PC-9 (cell line): ENCODE measurements at regions not wholly inside any gene's neighbourhood (a gene's known extent, or its start where the extent isn't known, plus 50 kb on each side); places are given as distances from the start of the nearest gene placed in this dataset.

Experiments
- BruUV-seq: library from RNA; stranded (reverse); fragments of 400-500 nt; replicated peaks from 2 replicates; lab custom pipeline; 2021; lab: Mats Ljungman, UMichigan
- CTCF ChIA-PET: fragments of 300-600 bp; sonication (Branson Sonifier 250); formaldehyde crosslinking; loops from one replicate; lab custom pipeline; 2022; ENCODE audit warnings: antibody characterized with exemption; lab: Charles Lee
- POLR2A ChIA-PET: fragments of 300-600 bp; sonication (Branson Sonifier 250); formaldehyde crosslinking; loops from one replicate; lab custom pipeline; 2022; ENCODE audit warnings: antibody characterized with exemption; ENCODE audit not compliant: unreplicated experiment; lab: Charles Lee
- DNase-seq, 2 experiments: peaks; one replicate each; pipeline versions ENCODE4 v3.0.0 to v3.0.0-alpha.2; 2015 to 2022; ENCODE audit warnings: mixed read lengths in 1 of 2
- H2AFZ ChIP-seq: fragments of 200-600 bp; sonication (generic); 2 replicates; pipeline ENCODE4 v1.8.1; 2017; ENCODE audit warnings: antibody characterized with exemption
- H3F3A ChIP-seq: fragments of 200-600 bp; sonication (generic); 2 replicates; pipeline ENCODE4 v1.8.1; 2017; ENCODE audit warnings: antibody characterized with exemption, mild to moderate bottlenecking, low read depth; ENCODE audit not compliant: insufficient read depth
- H3K27ac ChIP-seq: fragments of 200-600 bp; sonication (generic); 2 replicates; pipeline ENCODE4 v1.6.1; 2016; ENCODE audit warnings: mixed run types
- H3K27me3 ChIP-seq: fragments of 200-600 bp; sonication (generic); 2 replicates; pipeline ENCODE4 v1.6.1; 2016; ENCODE audit warnings: low read depth, mixed run types; ENCODE audit not compliant: insufficient read depth
- H3K36me3 ChIP-seq: fragments of 200-600 bp; sonication (generic); 2 replicates; pipeline ENCODE4 v1.6.1; 2016; ENCODE audit warnings: low read depth, mixed run types
- H3K4me1 ChIP-seq: fragments of 200-600 bp; sonication (generic); replicated peaks from 2 replicates; pipeline ENCODE4 v1.6.1; 2016; ENCODE audit warnings: mixed run types; ENCODE audit not compliant: insufficient read depth
- H3K4me2 ChIP-seq: fragments of 200-600 bp; sonication (generic); 2 replicates; pipeline ENCODE4 v1.6.1; 2017; ENCODE audit warnings: mixed run types
- H3K4me3 ChIP-seq: fragments of 200-600 bp; sonication (generic); 2 replicates; pipeline ENCODE4 v1.6.1; 2016; ENCODE audit warnings: mixed run types
- H3K79me2 ChIP-seq: fragments of 200-600 bp; sonication (generic); 2 replicates; pipeline ENCODE4 v1.6.1; 2017; ENCODE audit warnings: low read depth, mixed run types
- H3K9me2 ChIP-seq: fragments of 200-600 bp; sonication (generic); 2 replicates; pipeline ENCODE4 v1.8.1; 2017; ENCODE audit warnings: mild to moderate bottlenecking; ENCODE audit not compliant: insufficient read depth
- H3K9me3 ChIP-seq: fragments of 200-600 bp; sonication (generic); 2 replicates; pipeline ENCODE4 v1.8.1; 2016; ENCODE audit warnings: low read depth; ENCODE audit not compliant: insufficient read depth
- H4K20me1 ChIP-seq: fragments of 200-600 bp; sonication (generic); 2 replicates; pipeline ENCODE4 v1.8.1; 2017; ENCODE audit not compliant: insufficient read depth
- EZH2 ChIP-seq: fragments of 200-600 bp; sonication (generic); IDR thresholded peaks from 2 replicates; pipeline ENCODE4 v1.8.0; 2017; ENCODE audit warnings: antibody characterized with exemption, low read depth
- intact Hi-C: fragments of 100-400 bp; cut with micrococcal nuclease; formaldehyde crosslinking; loops from one replicate; pipeline ENCODE4 v1.10.0; 2022; ENCODE audit not compliant: unreplicated experiment
- TF ChIP-seq, protein P1 (sequence below): fragments of 200-600 bp; sonication (generic); conservative IDR thresholded peaks from 2 replicates; pipeline ENCODE4 v1.6.1; 2017; ENCODE audit warnings: mixed run types, antibody characterized with exemption, mild to moderate bottlenecking, moderate library complexity

- no peaks in the 10 kb centered on the region for H3K27me3 ChIP-seq
- H3K27ac ChIP-seq, result no peak overlapping the region
- DNase-seq, result no peak
- no peak overlapping the region for H3K4me2 ChIP-seq
- H4K20me1 ChIP-seq, result no peaks in the 10 kb centered on the region
- POLR2A ChIA-PET, result no interaction called here
- no peaks in the 10 kb centered on the region for H3K36me3 ChIP-seq
- no peaks in the 10 kb centered on the region for H3K9me2 ChIP-seq
- BruUV-seq, result no TSS peak
- H3F3A ChIP-seq, result no peaks in the 10 kb centered on the region
- intact Hi-C loops, result no loop called here
- no peak for TF ChIP-seq EZH2
- TF ChIP-seq, protein P1, sequence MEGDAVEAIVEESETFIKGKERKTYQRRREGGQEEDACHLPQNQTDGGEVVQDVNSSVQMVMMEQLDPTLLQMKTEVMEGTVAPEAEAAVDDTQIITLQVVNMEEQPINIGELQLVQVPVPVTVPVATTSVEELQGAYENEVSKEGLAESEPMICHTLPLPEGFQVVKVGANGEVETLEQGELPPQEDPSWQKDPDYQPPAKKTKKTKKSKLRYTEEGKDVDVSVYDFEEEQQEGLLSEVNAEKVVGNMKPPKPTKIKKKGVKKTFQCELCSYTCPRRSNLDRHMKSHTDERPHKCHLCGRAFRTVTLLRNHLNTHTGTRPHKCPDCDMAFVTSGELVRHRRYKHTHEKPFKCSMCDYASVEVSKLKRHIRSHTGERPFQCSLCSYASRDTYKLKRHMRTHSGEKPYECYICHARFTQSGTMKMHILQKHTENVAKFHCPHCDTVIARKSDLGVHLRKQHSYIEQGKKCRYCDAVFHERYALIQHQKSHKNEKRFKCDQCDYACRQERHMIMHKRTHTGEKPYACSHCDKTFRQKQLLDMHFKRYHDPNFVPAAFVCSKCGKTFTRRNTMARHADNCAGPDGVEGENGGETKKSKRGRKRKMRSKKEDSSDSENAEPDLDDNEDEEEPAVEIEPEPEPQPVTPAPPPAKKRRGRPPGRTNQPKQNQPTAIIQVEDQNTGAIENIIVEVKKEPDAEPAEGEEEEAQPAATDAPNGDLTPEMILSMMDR, result no peak
- H2AFZ ChIP-seq, result no peak overlapping the region
- no peaks in the 10 kb centered on the region; the same call in 1 of the 2 replicates for H3K9me3 ChIP-seq
- CTCF ChIA-PET, result no interaction called here
- no peaks in the 10 kb centered on the region for H3K79me2 ChIP-seq
- H3K4me1 ChIP-seq, result no peaks in the 10 kb centered on the region
- no peak overlapping the region for H3K4me3 ChIP-seq
These were observed 113.6 kb downstream of the CCER1 start for GRCh38 chr12:90841336-90841735.

DNA sequence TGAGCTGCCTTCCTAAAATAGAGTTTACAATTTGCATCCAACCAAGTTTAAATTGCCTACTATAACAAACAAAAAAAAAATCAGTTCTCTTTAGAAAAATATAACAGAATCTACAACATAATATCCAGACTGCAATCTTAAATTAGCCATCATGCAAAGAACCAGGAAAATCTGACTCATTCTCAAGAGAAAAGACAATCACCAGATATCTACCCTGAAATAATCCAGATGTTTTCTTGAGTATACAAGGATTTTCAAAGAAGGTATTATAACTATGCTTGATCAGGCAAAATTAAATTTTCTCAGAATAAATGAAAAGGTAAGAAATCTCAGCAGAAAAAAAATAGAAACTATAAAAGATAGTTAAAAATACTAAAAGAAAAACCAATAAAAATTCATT lies 115.6 kb downstream of the CCER1 start:
- Histone ChIP-seq H3K36me3 (no peaks in the 10 kb centered on the region), H3K9me3 (no peaks in the 10 kb centered on the region; the same call in 1 of the 2 replicates), H2AFZ (no peak overlapping the region), H4K20me1 (no peaks in the 10 kb centered on the region), H3K4me2 (no peak overlapping the region), H3K27me3 (no peaks in the 10 kb centered on the region), H3K4me1 (no peaks in the 10 kb centered on the region), H3K9me2 (no peaks in the 10 kb centered on the region), H3K27ac (no peak overlapping the region), H3K4me3 (no peak overlapping the region), H3K79me2 (no peaks in the 10 kb centered on the region), H3F3A (no peaks in the 10 kb centered on the region)
- no peak for TF ChIP-seq EZH2
- TF ChIP-seq, protein P1, result no peak
- no TSS peak for BruUV-seq
- POLR2A ChIA-PET, result no interaction called here
- intact Hi-C loops, result no loop called here
- CTCF ChIA-PET, result no interaction called here
- no peak for DNase-seq

GRCh38 chr12:90836689-90837088 lies 118.3 kb downstream of the CCER1 start:
- no peaks in the 10 kb centered on the region for H3K79me2 ChIP-seq
- intact Hi-C loops, result no loop called here
- no peaks in the 10 kb centered on the region for H3K9me2 ChIP-seq
- BruUV-seq, result no TSS peak
- H3K4me3 ChIP-seq, result no peak overlapping the region
- CTCF ChIA-PET, result no interaction called here
- no peak overlapping the region for H3K27ac ChIP-seq
- no peaks in the 10 kb centered on the region for H3K9me3 ChIP-seq
- H4K20me1 ChIP-seq, result no peaks in the 10 kb centered on the region
- peak overlapping the region; percentile 53 for H2AFZ ChIP-seq
- DNase-seq, result no peak
- no peaks in the 10 kb centered on the region for H3K27me3 ChIP-seq
- no peaks in the 10 kb centered on the region for H3F3A ChIP-seq
- H3K4me2 ChIP-seq, result no peak overlapping the region
- H3K36me3 ChIP-seq, result no peaks in the 10 kb centered on the region
- POLR2A ChIA-PET, result no interaction called here
- TF ChIP-seq, protein P1, result no peak
- no peak for TF ChIP-seq EZH2
- H3K4me1 ChIP-seq, result no peaks in the 10 kb centered on the region
